ENCODE measurements at regions not wholly inside any gene's neighbourhood (a gene's known extent, or its start where the extent isn't known, plus 50 kb on each side); places are given as distances from the start of the nearest gene placed in this dataset.

- Histone ChIP-seq H3K9me3 (no peaks in the 10 kb centered on the region), H3K27me3 (no peaks in the 10 kb centered on the region), H3K36me3 (no peaks in the 10 kb centered on the region), H3K4me3 (no peak overlapping the region), H3K27ac (no peak overlapping the region), H3K4me1 (no peaks in the 10 kb centered on the region)
- no peak for TF ChIP-seq CTCF (IDR thresholded peaks at IDR 0.05)
- intact Hi-C loops (cut with DNase I), result no loop called here
- DNase-seq (ENCODE audit: low spot score in 2 of 2), result no peak
Observed at GRCh38 chr2:219709331-219709761, 81.9 kb downstream of the SLC4A3 start.

GRCh38 chr2:219713110-219713509, 85.7 kb downstream of the SLC4A3 start:
- H3K4me1 ChIP-seq, result no peaks in the 10 kb centered on the region
- no peaks in the 10 kb centered on the region for H3K9me3 ChIP-seq
- intact Hi-C loops (cut with DNase I), result no loop called here
- no peak overlapping the region for H3K4me3 ChIP-seq
- no peaks in the 10 kb centered on the region for H3K27me3 ChIP-seq
- no peaks in the 10 kb centered on the region for H3K36me3 ChIP-seq
- DNase-seq (ENCODE audit: low spot score in 2 of 2), result peak in 1 of 2 donors; percentile 22
- no peak for TF ChIP-seq CTCF (IDR thresholded peaks at IDR 0.05)
- H3K27ac ChIP-seq, result no peak overlapping the region

- Histone ChIP-seq H3K9me3 (no peaks in the 10 kb centered on the region), H3K4me3 (no peak overlapping the region), H3K36me3 (no peaks in the 10 kb centered on the region), H3K27me3 (no peaks in the 10 kb centered on the region), H3K4me1 (no peaks in the 10 kb centered on the region), H3K27ac (no peak overlapping the region)
- no peak for TF ChIP-seq CTCF (IDR thresholded peaks at IDR 0.05)
- peak in 1 of 2 donors; percentile 16 for DNase-seq (ENCODE audit: low spot score in 2 of 2)
- intact Hi-C loops (cut with DNase I), result no loop called here
Observed at GRCh38 chr2:219714681-219715400, 87.4 kb downstream of the SLC4A3 start.

- Histone ChIP-seq H3K4me1 (no peaks in the 10 kb centered on the region), H3K9me3 (no peaks in the 10 kb centered on the region), H3K27me3 (no peaks in the 10 kb centered on the region), H3K27ac (no peak overlapping the region), H3K4me3 (no peak overlapping the region), H3K36me3 (no peaks in the 10 kb centered on the region)
- no peak for TF ChIP-seq CTCF (IDR thresholded peaks at IDR 0.05)
- peak in 1 of 2 donors; percentile 12 for DNase-seq (ENCODE audit: low spot score in 2 of 2)
- intact Hi-C loops (cut with DNase I), result no loop called here
Observed at GRCh38 chr2:219718066-219718465, 90.6 kb downstream of the SLC4A3 start.

GRCh38 chr2:219719521-219719920, 92.1 kb downstream of the SLC4A3 start:
- TF ChIP-seq CTCF (IDR thresholded peaks at IDR 0.05), result no peak
- H3K27me3 ChIP-seq, result no peaks in the 10 kb centered on the region
- no peak overlapping the region for H3K4me3 ChIP-seq
- no peaks in the 10 kb centered on the region for H3K9me3 ChIP-seq
- intact Hi-C loops (cut with DNase I), result no loop called here
- no peak overlapping the region for H3K27ac ChIP-seq
- peak in 1 of 2 donors; percentile 19 for DNase-seq (ENCODE audit: low spot score in 2 of 2)
- no peaks in the 10 kb centered on the region for H3K4me1 ChIP-seq
- H3K36me3 ChIP-seq, result no peaks in the 10 kb centered on the region

All from ascending aorta (tissue), 2 donors.